CD14-positive monocyte (primary cell): ENCODE measurements at regions not wholly inside any gene's neighbourhood (a gene's known extent, or its start where the extent isn't known, plus 50 kb on each side); places are given as distances from the start of the nearest gene placed in this dataset.

Experiments used
- DNase-seq, 3 donors: peaks; one replicate each; pipeline ENCODE4 v3.0.0-alpha.2; 2011 to 2022
- H2AFZ ChIP-seq: 2 replicates; pipeline ENCODE4 v1.6.0; 2012; ENCODE audit warnings: mild to moderate bottlenecking, low read depth, low read length, inconsistent platforms; ENCODE audit not compliant: insufficient read depth, poor library complexity, severe bottlenecking
- H3K27ac ChIP-seq, 2 donors: 1 replicate in 1 of 2; 2 replicates in 1 of 2; pipeline ENCODE4 v1.5.1; 2012 to 2013; ENCODE audit warnings: low read length in 2 of 2, control low read depth in 1 of 2, inconsistent platforms in 1 of 2, low read depth in 1 of 2, mild to moderate bottlenecking in 1 of 2
- H3K27me3 ChIP-seq, 2 donors: one replicate each; pipeline versions ENCODE4 v1.6.0 to v1.6.1; 2011 to 2013; ENCODE audit warnings: low read length in 2 of 2; ENCODE audit not compliant: control insufficient read depth in 2 of 2, insufficient read depth in 2 of 2
- H3K36me3 ChIP-seq, 2 donors: replicated peaks in 1 of 2; 1 replicate in 1 of 2; 2 replicates in 1 of 2; pipeline versions ENCODE4 v1.5.1 to v1.6.1; 2012 to 2013; ENCODE audit warnings: low read length in 2 of 2, control low read depth in 1 of 2, inconsistent platforms in 1 of 2, mild to moderate bottlenecking in 1 of 2; ENCODE audit not compliant: insufficient read depth in 2 of 2, control insufficient read depth in 1 of 2
- H3K4me1 ChIP-seq, 2 donors: 1 replicate in 1 of 2; 2 replicates in 1 of 2; pipeline versions ENCODE4 v1.5.1 to v1.6.1; 2012 to 2013; ENCODE audit warnings: low read length in 2 of 2, control low read depth in 1 of 2, inconsistent platforms in 1 of 2, mild to moderate bottlenecking in 1 of 2, moderate library complexity in 1 of 2; ENCODE audit not compliant: insufficient read depth in 2 of 2, control insufficient read depth in 1 of 2
- H3K4me2 ChIP-seq: replicated peaks from 2 replicates; pipeline ENCODE3; 2012; ENCODE audit warnings: low read length, moderate library complexity, mild to moderate bottlenecking; ENCODE audit not compliant: poor library complexity, severe bottlenecking; ENCODE audit errors: extremely low read depth
- H3K4me3 ChIP-seq, 3 experiments: fragments of 200-600 bp in 1 of 3; sonication (generic) in 1 of 3; replicated peaks in 1 of 3; 1 replicate in 2 of 3; 2 replicates in 1 of 3; pipeline ENCODE4 v1.5.1; 2011 to 2013; ENCODE audit warnings: low read length in 3 of 3, mild to moderate bottlenecking in 3 of 3, control low read depth in 2 of 3, low read depth in 2 of 3, inconsistent platforms in 1 of 3, moderate library complexity in 1 of 3
- H3K79me2 ChIP-seq: 2 replicates; pipeline ENCODE4 v1.6.0; 2012; ENCODE audit warnings: mild to moderate bottlenecking, control low read depth, inconsistent platforms, low read length, moderate library complexity; ENCODE audit not compliant: insufficient read depth
- H3K9ac ChIP-seq: 2 replicates; pipeline ENCODE4 v1.6.0; 2017; ENCODE audit warnings: low read length, mild to moderate bottlenecking; ENCODE audit not compliant: insufficient read depth, poor library complexity, severe bottlenecking
- H3K9me3 ChIP-seq, 2 donors: replicated peaks in 1 of 2; 1 replicate in 1 of 2; 2 replicates in 1 of 2; pipeline versions ENCODE4 v1.5.1 to v1.6.1; 2012 to 2013; ENCODE audit warnings: low read length in 2 of 2, control low read depth in 1 of 2; ENCODE audit not compliant: control insufficient read depth in 1 of 2, insufficient read depth in 1 of 2
- H4K20me1 ChIP-seq: 2 replicates; pipeline ENCODE4 v1.6.0; 2012; ENCODE audit warnings: mild to moderate bottlenecking, low read length, control low read depth, moderate library complexity; ENCODE audit not compliant: insufficient read depth
- H3K27ac Mint-ChIP-seq, 7 donors: one replicate each; pipeline ENCODE4 v1.8.0; 2020; ENCODE audit warnings: mild to moderate bottlenecking in 7 of 7, mixed read lengths in 7 of 7, moderate library complexity in 6 of 7, inconsistent platforms in 2 of 7
- H3K27me3 Mint-ChIP-seq, 3 donors: one replicate each; pipeline ENCODE4 v1.8.0; 2021 to 2022; ENCODE audit warnings: low read depth in 3 of 3, mild to moderate bottlenecking in 3 of 3, mixed read lengths in 3 of 3, moderate library complexity in 3 of 3, inconsistent platforms in 1 of 3
- H3K36me3 Mint-ChIP-seq, 2 donors: one replicate each; pipeline ENCODE4 v1.8.0; 2020; ENCODE audit warnings: mixed read lengths in 2 of 2, inconsistent platforms in 1 of 2, mild to moderate bottlenecking in 1 of 2
- H3K4me1 Mint-ChIP-seq: one replicate; pipeline ENCODE4 v1.8.0; 2020; ENCODE audit warnings: mild to moderate bottlenecking, mixed read lengths
- H3K4me3 Mint-ChIP-seq, 2 donors: one replicate each; pipeline ENCODE4 v1.8.0; 2020; ENCODE audit warnings: mild to moderate bottlenecking in 2 of 2, mixed read lengths in 2 of 2, moderate library complexity in 1 of 2
- H3K9me3 Mint-ChIP-seq, 7 donors: one replicate each; pipeline ENCODE4 v1.8.0; 2020 to 2022; ENCODE audit warnings: mixed read lengths in 7 of 7, mild to moderate bottlenecking in 6 of 7, moderate library complexity in 6 of 7, inconsistent platforms in 2 of 7
- CTCF ChIP-seq: fragments of 200-600 bp; IDR thresholded peaks from one replicate; pipeline ENCODE4 v1.8.0; 2022; ENCODE audit warnings: antibody characterized with exemption, mild to moderate bottlenecking
- WGBS: methylation state at CpG from one replicate; pipeline ENCODE4 v1.1.5; 2013; ENCODE audit warnings: missing lambda C conversion rate; ENCODE audit not compliant: insufficient coverage; 5-methylcytosine and 5-hydroxymethylcytosine counted together
- intact Hi-C, 2 donors: fragments of 100-400 bp; cut with micrococcal nuclease; formaldehyde crosslinking; loops; one replicate each; pipeline versions ENCODE4 v1.15.0 to v1.15.1; 2023

- Mint-ChIP-seq H3K36me3 (no peaks in the 10 kb centered on the region), H3K27ac (no peak overlapping the region), H3K9me3 (peaks cover 0 to 5% (median 4%) of the 10 kb centered on the region in 7 donors), H3K27me3 (no peaks in the 10 kb centered on the region), H3K4me1 (no peaks in the 10 kb centered on the region), H3K4me3 (no peak overlapping the region)
- no peak for TF ChIP-seq CTCF
- Histone ChIP-seq H3K9me3 (peaks cover 0 to 4% of the 10 kb centered on the region in 2 donors), H3K36me3 (no peaks in the 10 kb centered on the region), H3K4me1 (no peaks in the 10 kb centered on the region), H3K79me2 (no peaks in the 10 kb centered on the region), H2AFZ (no peak overlapping the region), H3K27ac (no peak overlapping the region), H3K27me3 (no peaks in the 10 kb centered on the region), H4K20me1 (no peaks in the 10 kb centered on the region), H3K9ac (no peak overlapping the region), H3K4me2 (no peak overlapping the region), H3K4me3 (no peak overlapping the region)
- no peak for DNase-seq
- WGBS = 100% methylated on average over 3 of the region's 3 CpGs
- intact Hi-C loops = no loop called here
These were observed 1496.5 kb downstream of the PLA2G4A start for GRCh38 chr1:188325211-188325610.

GRCh38 chr1:188343914-188344313, 1515.2 kb downstream of the PLA2G4A start:
- H3K4me3 Mint-ChIP-seq = no peak overlapping the region
- Histone ChIP-seq H3K79me2 (no peaks in the 10 kb centered on the region), H3K4me2 (no peak overlapping the region), H3K36me3 (no peaks in the 10 kb centered on the region), H3K9me3 (peaks cover 0 to 7% of the 10 kb centered on the region in 2 donors), H3K27ac (no peak overlapping the region), H3K4me1 (no peaks in the 10 kb centered on the region), H3K9ac (no peak overlapping the region), H3K27me3 (no peaks in the 10 kb centered on the region), H2AFZ (no peak overlapping the region), H4K20me1 (no peaks in the 10 kb centered on the region), H3K4me3 (no peak overlapping the region)
- H3K27ac Mint-ChIP-seq = no peak overlapping the region
- H3K36me3 Mint-ChIP-seq = no peaks in the 10 kb centered on the region
- no peaks in the 10 kb centered on the region for H3K27me3 Mint-ChIP-seq
- no peak for TF ChIP-seq CTCF
- 100% methylated on average over 1 of the region's 1 CpG for WGBS
- intact Hi-C loops = no loop called here
- peaks cover 4 to 17% (median 9%) of the 10 kb centered on the region in 7 donors for H3K9me3 Mint-ChIP-seq
- DNase-seq = no peak
- no peaks in the 10 kb centered on the region for H3K4me1 Mint-ChIP-seq
